ENCODE measurements at regions not wholly inside any gene's neighbourhood (a gene's known extent, or its start where the extent isn't known, plus 50 kb on each side); places are given as distances from the start of the nearest gene placed in this dataset.
"Not testable (repeated sequence)": the region's sequence is repeated elsewhere in the genome, so short reads cannot be mapped to it uniquely, and the experiment has no call there.

GRCh38 chrX:96182366-96182765 is 502.3 kb upstream of the DIAPH2 start:
- peak; percentile 7 for DNase-seq (ENCODE audit: low spot score)
- Mint-ChIP-seq H3K27ac (ENCODE audit: unreplicated experiment) (no peak overlapping the region), H3K4me1 (ENCODE audit: unreplicated experiment) (peaks cover 5% of the 10 kb centered on the region), H3K4me3 (ENCODE audit: unreplicated experiment) (no peak overlapping the region), H3K27me3 (ENCODE audit: unreplicated experiment) (no peaks in the 10 kb centered on the region), H3K36me3 (ENCODE audit: low read depth, unreplicated experiment) (no peaks in the 10 kb centered on the region), H3K9me3 (ENCODE audit: unreplicated experiment) (no peaks in the 10 kb centered on the region)
- peak; percentile 19 for TF ChIP-seq CTCF (IDR thresholded peaks at IDR 0.05; ENCODE audit: unreplicated experiment)

- Mint-ChIP-seq H3K27ac (ENCODE audit: unreplicated experiment) (no peak overlapping the region), H3K36me3 (ENCODE audit: low read depth, unreplicated experiment) (no peaks in the 10 kb centered on the region), H3K27me3 (ENCODE audit: unreplicated experiment) (no peaks in the 10 kb centered on the region), H3K9me3 (ENCODE audit: unreplicated experiment) (no peaks in the 10 kb centered on the region), H3K4me3 (ENCODE audit: unreplicated experiment) (no peak overlapping the region), H3K4me1 (ENCODE audit: unreplicated experiment) (peaks cover 5% of the 10 kb centered on the region)
- no peak for TF ChIP-seq CTCF (IDR thresholded peaks at IDR 0.05; ENCODE audit: unreplicated experiment)
- no peak for DNase-seq (ENCODE audit: low spot score)
Measured at GRCh38 chrX:96183391-96183790, 501.3 kb upstream of the DIAPH2 start.

- DNase-seq (ENCODE audit: low spot score), result no peak
- no peak for TF ChIP-seq CTCF (IDR thresholded peaks at IDR 0.05; ENCODE audit: unreplicated experiment)
Measured at GRCh38 chrX:96183843-96184242, 500.8 kb upstream of the DIAPH2 start.

GRCh38 chrX:96204928-96205327 is 479.7 kb upstream of the DIAPH2 start:
- Mint-ChIP-seq H3K4me1 (ENCODE audit: unreplicated experiment) (no peaks in the 10 kb centered on the region), H3K27ac (ENCODE audit: unreplicated experiment) (no peak overlapping the region), H3K27me3 (ENCODE audit: unreplicated experiment) (no peaks in the 10 kb centered on the region), H3K4me3 (ENCODE audit: unreplicated experiment) (no peak overlapping the region), H3K36me3 (ENCODE audit: low read depth, unreplicated experiment) (no peaks in the 10 kb centered on the region), H3K9me3 (ENCODE audit: unreplicated experiment) (no peaks in the 10 kb centered on the region)
- no peak for DNase-seq (ENCODE audit: low spot score)
- TF ChIP-seq CTCF (IDR thresholded peaks at IDR 0.05; ENCODE audit: unreplicated experiment), result no peak

More at GRCh38 chrX:96183843-96184242, 500.8 kb upstream of the DIAPH2 start:
- H3K27me3 Mint-ChIP-seq (ENCODE audit: unreplicated experiment), result no peaks in the 10 kb centered on the region
- no peak overlapping the region for H3K4me3 Mint-ChIP-seq (ENCODE audit: unreplicated experiment)
- H3K4me1 Mint-ChIP-seq (ENCODE audit: unreplicated experiment), result peaks cover 5% of the 10 kb centered on the region
- H3K27ac Mint-ChIP-seq (ENCODE audit: unreplicated experiment), result no peak overlapping the region
- H3K9me3 Mint-ChIP-seq (ENCODE audit: unreplicated experiment), result no peaks in the 10 kb centered on the region
- no peaks in the 10 kb centered on the region for H3K36me3 Mint-ChIP-seq (ENCODE audit: low read depth, unreplicated experiment)

GRCh38 chrX:96211953-96212352 is 472.7 kb upstream of the DIAPH2 start:
- no peaks in the 10 kb centered on the region for H3K36me3 Mint-ChIP-seq (ENCODE audit: low read depth, unreplicated experiment)
- no peak overlapping the region for H3K27ac Mint-ChIP-seq (ENCODE audit: unreplicated experiment)
- no peak overlapping the region for H3K4me3 Mint-ChIP-seq (ENCODE audit: unreplicated experiment)
- no peaks in the 10 kb centered on the region for H3K9me3 Mint-ChIP-seq (ENCODE audit: unreplicated experiment)
- H3K27me3 Mint-ChIP-seq (ENCODE audit: unreplicated experiment), result no peaks in the 10 kb centered on the region
- no peaks in the 10 kb centered on the region for H3K4me1 Mint-ChIP-seq (ENCODE audit: unreplicated experiment)
- DNase-seq (ENCODE audit: low spot score), result no peak
- no peak for TF ChIP-seq CTCF (IDR thresholded peaks at IDR 0.05; ENCODE audit: unreplicated experiment)

GRCh38 chrX:96214681-96215080 is 470.0 kb upstream of the DIAPH2 start:
- H3K36me3 Mint-ChIP-seq (ENCODE audit: low read depth, unreplicated experiment); H3K9me3 Mint-ChIP-seq (ENCODE audit: unreplicated experiment); H3K4me3 Mint-ChIP-seq (ENCODE audit: unreplicated experiment); H3K4me1 Mint-ChIP-seq (ENCODE audit: unreplicated experiment); DNase-seq (ENCODE audit: low spot score); H3K27me3 Mint-ChIP-seq (ENCODE audit: unreplicated experiment); H3K27ac Mint-ChIP-seq (ENCODE audit: unreplicated experiment): not testable (repeated sequence)
